Smooth muscle cell (in vitro differentiated cells): ENCODE measurements at regions not wholly inside any gene's neighbourhood (a gene's known extent, or its start where the extent isn't known, plus 50 kb on each side); places are given as distances from the start of the nearest gene placed in this dataset.

Experiments used
- DNase-seq: peaks from one replicate; lab custom pipeline; 2025; ENCODE audit not compliant: unreplicated experiment; lab: John Stamatoyannopoulos, UW
- H2AFZ ChIP-seq: fragments of 200-600 bp; sonication (generic); 2 replicates; pipeline ENCODE4 v1.6.0; 2016; ENCODE audit warnings: antibody characterized with exemption, low read depth, mild to moderate bottlenecking
- H3F3A ChIP-seq: fragments of 200-600 bp; sonication (generic); 2 replicates; pipeline ENCODE4 v1.6.0; 2017; ENCODE audit warnings: antibody characterized with exemption, low read depth
- H3K27ac ChIP-seq: fragments of 200-600 bp; sonication (generic); 2 replicates; pipeline ENCODE4 v1.5.1; 2016; ENCODE audit warnings: low read depth, mild to moderate bottlenecking
- H3K27me3 ChIP-seq: fragments of 200-600 bp; sonication (generic); 2 replicates; pipeline ENCODE4 v1.6.1; 2016; ENCODE audit warnings: low read depth, mild to moderate bottlenecking
- H3K36me3 ChIP-seq: fragments of 200-600 bp; sonication (generic); 2 replicates; pipeline ENCODE4 v1.5.1; 2016; ENCODE audit warnings: low read depth
- H3K4me1 ChIP-seq: fragments of 200-600 bp; sonication (generic); 2 replicates; pipeline ENCODE4 v1.5.1; 2016; ENCODE audit warnings: low read depth
- H3K4me2 ChIP-seq: fragments of 200-600 bp; sonication (generic); 2 replicates; pipeline ENCODE4 v1.6.0; 2016; ENCODE audit warnings: mild to moderate bottlenecking
- H3K4me3 ChIP-seq: fragments of 200-600 bp; sonication (generic); 2 replicates; pipeline ENCODE4 v1.5.1; 2016; ENCODE audit warnings: mild to moderate bottlenecking
- H3K79me2 ChIP-seq: fragments of 200-600 bp; sonication (generic); 2 replicates; pipeline ENCODE4 v1.6.0; 2016; ENCODE audit warnings: low read depth, mild to moderate bottlenecking
- H3K9ac ChIP-seq: fragments of 200-600 bp; sonication (generic); 2 replicates; pipeline ENCODE4 v1.6.0; 2016; ENCODE audit warnings: low read depth
- H3K9me3 ChIP-seq: fragments of 200-600 bp; sonication (generic); replicated peaks from 2 replicates; pipeline ENCODE4 v1.5.1; 2016; ENCODE audit warnings: low read depth
- H4K20me1 ChIP-seq: fragments of 200-600 bp; sonication (generic); 2 replicates; pipeline ENCODE4 v1.6.0; 2016; ENCODE audit warnings: low read depth
- CTCF ChIP-seq: fragments of 200-600 bp; sonication (generic); IDR thresholded peaks from 2 replicates; pipeline ENCODE4 v1.5.1; 2017; ENCODE audit warnings: borderline replicate concordance, mild to moderate bottlenecking, antibody characterized with exemption; ENCODE audit not compliant: insufficient read depth, poor library complexity, severe bottlenecking
- WGBS: methylation state at CpG from one replicate; pipeline ENCODE4 v1.1.7; 2016; ENCODE audit warnings: low lambda C conversion rate; 5-methylcytosine and 5-hydroxymethylcytosine counted together

GRCh38 chr10:78312197-78313047, 278.8 kb downstream of the RPS24 start:
- TF ChIP-seq CTCF: no peak
- Histone ChIP-seq H3K4me2 (peak overlapping the region; percentile 34), H2AFZ (no peak overlapping the region), H3K27me3 (no peaks in the 10 kb centered on the region), H3K9me3 (no peaks in the 10 kb centered on the region), H3K79me2 (no peaks in the 10 kb centered on the region), H3K27ac (peak overlapping the region; percentile 53), H3K4me1 (no peaks in the 10 kb centered on the region), H4K20me1 (no peaks in the 10 kb centered on the region), H3F3A (peaks cover 17% of the 10 kb centered on the region), H3K36me3 (no peaks in the 10 kb centered on the region), H3K4me3 (no peak overlapping the region), H3K9ac (no peak overlapping the region)
- 63% methylated on average over 9 of the region's 9 CpGs for WGBS
- no peak for DNase-seq

GRCh38 chr10:78313048-78313381, 279.4 kb downstream of the RPS24 start:
- Histone ChIP-seq H3K9ac (no peak overlapping the region), H3K4me1 (no peaks in the 10 kb centered on the region), H3K79me2 (no peaks in the 10 kb centered on the region), H2AFZ (no peak overlapping the region), H3K9me3 (no peaks in the 10 kb centered on the region), H3K36me3 (no peaks in the 10 kb centered on the region), H4K20me1 (no peaks in the 10 kb centered on the region), H3K27me3 (no peaks in the 10 kb centered on the region), H3K27ac (peak overlapping the region; percentile 53), H3K4me3 (no peak overlapping the region), H3F3A (peaks cover 23% of the 10 kb centered on the region), H3K4me2 (peak overlapping the region; percentile 34)
- no peak for DNase-seq
- 38% methylated on average over 3 of the region's 3 CpGs for WGBS
- no peak for TF ChIP-seq CTCF

- Histone ChIP-seq H3F3A (peaks cover 28% of the 10 kb centered on the region), H3K4me1 (no peaks in the 10 kb centered on the region), H3K36me3 (no peaks in the 10 kb centered on the region), H2AFZ (no peak overlapping the region), H3K27me3 (no peaks in the 10 kb centered on the region), H3K9ac (no peak overlapping the region), H3K27ac (no peak overlapping the region), H3K4me2 (no peak overlapping the region), H3K9me3 (no peaks in the 10 kb centered on the region), H3K79me2 (no peaks in the 10 kb centered on the region), H4K20me1 (no peaks in the 10 kb centered on the region), H3K4me3 (no peak overlapping the region)
- no peak for DNase-seq
- TF ChIP-seq CTCF: no peak
- WGBS: 100% methylated on average over 3 of the region's 3 CpGs
Measured at GRCh38 chr10:78313636-78314035, 280.0 kb downstream of the RPS24 start.

GRCh38 chr10:78314651-78315050, 281.0 kb downstream of the RPS24 start:
- Histone ChIP-seq H3K4me2 (no peak overlapping the region), H3K4me1 (no peaks in the 10 kb centered on the region), H3K27me3 (no peaks in the 10 kb centered on the region), H4K20me1 (no peaks in the 10 kb centered on the region), H3K79me2 (no peaks in the 10 kb centered on the region), H3F3A (peaks cover 34% of the 10 kb centered on the region), H2AFZ (no peak overlapping the region), H3K36me3 (no peaks in the 10 kb centered on the region), H3K27ac (no peak overlapping the region), H3K9me3 (no peaks in the 10 kb centered on the region), H3K9ac (no peak overlapping the region), H3K4me3 (no peak overlapping the region)
- WGBS: 98% methylated on average over 2 of the region's 2 CpGs
- no peak for TF ChIP-seq CTCF
- no peak for DNase-seq
